H9 (cell line): ENCODE measurements at regions not wholly inside any gene's neighbourhood (a gene's known extent, or its start where the extent isn't known, plus 50 kb on each side); places are given as distances from the start of the nearest gene placed in this dataset.

Experiments
- DNase-seq: peaks from one replicate; pipeline ENCODE4 v3.0.0-alpha.2; 2017
- H2AFZ ChIP-seq: one replicate; pipeline ENCODE4 v1.6.1; 2013; ENCODE audit warnings: mild to moderate bottlenecking, low read length, control low read depth, moderate library complexity
- H2AK5ac ChIP-seq: 2 replicates; pipeline ENCODE4 v1.6.1; 2013; ENCODE audit warnings: low read length, control low read depth, mixed read lengths; ENCODE audit not compliant: insufficient read length
- H2BK120ac ChIP-seq: one replicate; pipeline ENCODE4 v1.6.1; 2013; ENCODE audit warnings: low read depth, mild to moderate bottlenecking, low read length, control low read depth, inconsistent platforms; ENCODE audit not compliant: poor library complexity, severe bottlenecking
- H2BK12ac ChIP-seq: 2 replicates; pipeline ENCODE4 v1.6.1; 2013; ENCODE audit warnings: low read length, control low read depth, mixed read lengths, low read depth; ENCODE audit not compliant: insufficient read length
- H2BK15ac ChIP-seq: 2 replicates; pipeline ENCODE4 v1.6.1; 2013; ENCODE audit warnings: low read depth, low read length, control low read depth
- H2BK20ac ChIP-seq: one replicate; pipeline ENCODE4 v1.6.1; 2013; ENCODE audit warnings: low read depth, mild to moderate bottlenecking, low read length, control low read depth, inconsistent platforms; ENCODE audit not compliant: poor library complexity, severe bottlenecking
- H2BK5ac ChIP-seq: 2 replicates; pipeline ENCODE4 v1.6.1; 2013; ENCODE audit warnings: low read length, control low read depth, mixed read lengths; ENCODE audit not compliant: insufficient read length
- H3K14ac ChIP-seq: 2 replicates; pipeline ENCODE4 v1.6.1; 2013; ENCODE audit warnings: low read length, control low read depth; ENCODE audit not compliant: insufficient read depth
- H3K18ac ChIP-seq: 2 replicates; pipeline ENCODE4 v1.6.1; 2013; ENCODE audit warnings: low read depth, mild to moderate bottlenecking, mixed read lengths, low read length, control low read depth; ENCODE audit not compliant: insufficient read length
- H3K23ac ChIP-seq: 2 replicates; pipeline ENCODE4 v1.6.1; 2013; ENCODE audit warnings: low read length, control low read depth, mixed read lengths, low read depth; ENCODE audit not compliant: insufficient read length
- H3K23me2 ChIP-seq: 2 replicates; pipeline ENCODE4 v1.6.1; 2013; ENCODE audit warnings: low read depth, mild to moderate bottlenecking, mixed read lengths, low read length, control low read depth; ENCODE audit not compliant: insufficient read length, poor library complexity, severe bottlenecking
- H3K27ac ChIP-seq: 2 replicates; pipeline ENCODE4 v1.5.1; 2013; ENCODE audit warnings: low read length, control low read depth, mixed read lengths, low read depth; ENCODE audit not compliant: insufficient read length
- H3K27me3 ChIP-seq: 2 replicates; pipeline ENCODE4 v1.6.1; 2013; ENCODE audit warnings: low read length, control low read depth, inconsistent platforms; ENCODE audit not compliant: insufficient read depth
- H3K4ac ChIP-seq: 2 replicates; pipeline ENCODE4 v1.6.1; 2013; ENCODE audit warnings: low read depth, mild to moderate bottlenecking, control low read depth, inconsistent platforms, low read length, moderate library complexity
- H3K4me1 ChIP-seq: 2 replicates; pipeline ENCODE4 v1.6.1; 2013; ENCODE audit warnings: low read length, control low read depth, inconsistent platforms; ENCODE audit not compliant: insufficient read depth
- H3K4me2 ChIP-seq: 2 replicates; pipeline ENCODE4 v1.6.1; 2013; ENCODE audit warnings: low read length, control low read depth, mixed read lengths; ENCODE audit not compliant: insufficient read length, insufficient read depth
- H3K56ac ChIP-seq: 2 replicates; pipeline ENCODE4 v1.6.1; 2013; ENCODE audit warnings: low read depth, mild to moderate bottlenecking, mixed read lengths, low read length, control low read depth; ENCODE audit not compliant: insufficient read length
- H3K79me1 ChIP-seq: 2 replicates; pipeline ENCODE4 v1.6.1; 2013; ENCODE audit warnings: low read depth, mild to moderate bottlenecking, moderate library complexity, low read length, control low read depth, inconsistent platforms; ENCODE audit not compliant: insufficient read depth, poor library complexity, severe bottlenecking
- H3K79me2 ChIP-seq: 2 replicates; pipeline ENCODE4 v1.6.1; 2013; ENCODE audit warnings: low read length, control low read depth, inconsistent platforms; ENCODE audit not compliant: insufficient read depth
- H3K9ac ChIP-seq: 2 replicates; pipeline ENCODE4 v1.6.1; 2013; ENCODE audit warnings: low read length, control low read depth, mixed read lengths; ENCODE audit not compliant: insufficient read length; ENCODE audit errors: extremely low read depth
- H3K9me3 ChIP-seq: one replicate; pipeline ENCODE4 v1.6.1; 2013; ENCODE audit warnings: low read depth, low read length, inconsistent platforms; ENCODE audit not compliant: control insufficient read depth
- H3T11ph ChIP-seq: one replicate; pipeline ENCODE4 v1.6.1; 2013; ENCODE audit warnings: mild to moderate bottlenecking, low read length, control low read depth, inconsistent platforms
- H4K20me1 ChIP-seq: one replicate; pipeline ENCODE4 v1.6.1; 2013; ENCODE audit not compliant: control insufficient read depth, insufficient read length, insufficient read depth
- H4K5ac ChIP-seq: 2 replicates; pipeline ENCODE4 v1.6.1; 2013; ENCODE audit warnings: low read depth, mild to moderate bottlenecking, mixed read lengths, low read length, control low read depth; ENCODE audit not compliant: insufficient read length
- H4K8ac ChIP-seq: replicated peaks from 2 replicates; pipeline ENCODE4 v1.6.1; 2013; ENCODE audit warnings: low read length, control low read depth, mixed read lengths, low read depth; ENCODE audit not compliant: insufficient read length
- H4K91ac ChIP-seq: 2 replicates; pipeline ENCODE4 v1.6.1; 2013; ENCODE audit warnings: low read depth, mild to moderate bottlenecking, moderate library complexity, mixed read lengths, low read length, control low read depth; ENCODE audit not compliant: insufficient read length
- H3K27ac Mint-ChIP-seq, 3 experiments: 2 replicates in 2 of 3; 3 replicates in 1 of 3; pipeline ENCODE4 v1.8.0; 2020 to 2021; ENCODE audit warnings: mixed read lengths in 3 of 3, mild to moderate bottlenecking in 1 of 3, moderate library complexity in 1 of 3
- H3K27me3 Mint-ChIP-seq: 2 replicates; pipeline ENCODE4 v1.8.0; 2021; ENCODE audit warnings: low read depth, mild to moderate bottlenecking, moderate library complexity, mixed read lengths
- H3K36me3 Mint-ChIP-seq, 3 experiments: 2 replicates in 2 of 3; 3 replicates in 1 of 3; pipeline ENCODE4 v1.8.0; 2020 to 2021; ENCODE audit warnings: low read depth in 3 of 3, mixed read lengths in 3 of 3; ENCODE audit not compliant: insufficient read depth in 1 of 3
- H3K4me1 Mint-ChIP-seq, 2 experiments: 2 replicates each; pipeline ENCODE4 v1.8.0; 2020; ENCODE audit warnings: mixed read lengths in 2 of 2
- H3K4me3 Mint-ChIP-seq, 2 experiments: 2 replicates in 1 of 2; 3 replicates in 1 of 2; pipeline ENCODE4 v1.8.0; 2020 to 2021; ENCODE audit warnings: mild to moderate bottlenecking in 2 of 2, mixed read lengths in 2 of 2, moderate library complexity in 1 of 2
- H3K9me3 Mint-ChIP-seq, 2 experiments: 2 replicates in 1 of 2; 3 replicates in 1 of 2; pipeline ENCODE4 v1.8.0; 2020; ENCODE audit warnings: mild to moderate bottlenecking in 2 of 2, mixed read lengths in 2 of 2, moderate library complexity in 1 of 2
- CTCF ChIP-seq: fragments of 200-600 bp; sonication (generic); conservative IDR thresholded peaks from 3 replicates; pipeline ENCODE4 v1.8.0; 2021; ENCODE audit warnings: antibody characterized with exemption, mild to moderate bottlenecking
- WGBS: extraction: QIAGEN DNeasy Blood & Tissue Kit; methylation state at CpG from one replicate; pipeline ENCODE4 v1.1.7; 2013; ENCODE audit warnings: missing lambda C conversion rate, low lambda C conversion rate, mixed read lengths; ENCODE audit not compliant: insufficient read length; ENCODE audit errors: extremely low coverage; 5-methylcytosine and 5-hydroxymethylcytosine counted together

GRCh38 chr4:43682551-43682950 is 766.1 kb downstream of the KCTD8 start:
- Histone ChIP-seq H4K5ac (no peak overlapping the region), H3K4me1 (no peaks in the 10 kb centered on the region), H3K4ac (no peak overlapping the region), H3K23ac (no peak overlapping the region), H2BK12ac (no peak overlapping the region), H3K14ac (no peak overlapping the region), H4K20me1 (no peaks in the 10 kb centered on the region), H3K23me2 (no peaks in the 10 kb centered on the region), H2BK15ac (no peak overlapping the region), H3K56ac (no peak overlapping the region), H3K18ac (no peak overlapping the region), H2AK5ac (no peak overlapping the region), H3K27ac (no peak overlapping the region), H3T11ph (no peak overlapping the region), H3K9me3 (no peaks in the 10 kb centered on the region), H3K27me3 (no peaks in the 10 kb centered on the region), H2BK120ac (no peak overlapping the region), H3K9ac (no peak overlapping the region), H4K8ac (no peak overlapping the region), H4K91ac (no peak overlapping the region), H2BK5ac (no peak overlapping the region), H3K79me1 (no peaks in the 10 kb centered on the region), H2AFZ (no peak overlapping the region), H3K79me2 (no peaks in the 10 kb centered on the region), H2BK20ac (no peak overlapping the region), H3K4me2 (no peak overlapping the region)
- no CpG with 5 or more reads among the region's 3 CpGs for WGBS
- no peak overlapping the region for H3K4me3 Mint-ChIP-seq
- H3K27ac Mint-ChIP-seq = no peak overlapping the region
- TF ChIP-seq CTCF = no peak
- H3K27me3 Mint-ChIP-seq = no peaks in the 10 kb centered on the region
- DNase-seq = no peak
- peaks cover 0 to 6% of the 10 kb centered on the region in 2 experiments; a peak in 1 of 5 replicates for H3K9me3 Mint-ChIP-seq
- peaks cover 2 to 4% of the 10 kb centered on the region in 2 experiments; a peak in 3 of 4 replicates for H3K4me1 Mint-ChIP-seq
- no peaks in the 10 kb centered on the region; a peak in 1 of 7 replicates for H3K36me3 Mint-ChIP-seq
